ENCODE measurements at regions not wholly inside any gene's neighbourhood (a gene's known extent, or its start where the extent isn't known, plus 50 kb on each side); places are given as distances from the start of the nearest gene placed in this dataset.

GRCh38 chr9:108022246-108022935, 532.8 kb upstream of the KLF4 start:
- no peak for TF ChIP-seq HOXC10 (CRISPR knock-in tag; IDR thresholded peaks at IDR 0.05)
- TF ChIP-seq YY1 (tag by site-specific recombination; IDR thresholded peaks at IDR 0.05), result no peak
- no peak for TF ChIP-seq ZBTB11 (tag by site-specific recombination; conservative IDR thresholded peaks at IDR 0.05; ENCODE audit: low read depth)
- no peak for TF ChIP-seq CTCF (tag by site-specific recombination; IDR thresholded peaks at IDR 0.05)
- no peak for TF ChIP-seq ZNF2 (tag by site-specific recombination; IDR thresholded peaks at IDR 0.05)
- TF ChIP-seq ZSCAN4 (tag by site-specific recombination; IDR thresholded peaks at IDR 0.05), result no peak
